Esophagus squamous epithelium (tissue), 4 donors: ENCODE measurements at regions not wholly inside any gene's neighbourhood (a gene's known extent, or its start where the extent isn't known, plus 50 kb on each side); places are given as distances from the start of the nearest gene placed in this dataset.

Source experiments
- CTCF ChIP-seq, 6 experiments: fragments of 450-650 bp in 4 of 6; fragments of 200-600 bp in 2 of 6; sonication (generic) in 2 of 6; IDR thresholded peaks; one replicate each; pipeline ENCODE4 v1.5.1; 2016 to 2019; ENCODE audit warnings: antibody characterized with exemption in 6 of 6, mild to moderate bottlenecking in 4 of 6, moderate library complexity in 4 of 6
- POLR2A ChIP-seq, 4 donors: fragments of 450-650 bp; IDR thresholded peaks; one replicate each; pipeline ENCODE4 v1.6.1; 2017; ENCODE audit warnings: antibody characterized with exemption in 4 of 4, mild to moderate bottlenecking in 4 of 4, moderate library complexity in 3 of 4

- no peak for TF ChIP-seq CTCF (IDR thresholded peaks at IDR 0.05)
- no peak for TF ChIP-seq POLR2A (IDR thresholded peaks at IDR 0.05)
Observed at GRCh38 chr13:58706421-58706820, 1074.9 kb downstream of the PCDH17 start.
